WERI-Rb-1 (cell line): ENCODE measurements at regions not wholly inside any gene's neighbourhood (a gene's known extent, or its start where the extent isn't known, plus 50 kb on each side); places are given as distances from the start of the nearest gene placed in this dataset.
A peak's percentile ranks its signal among the peaks of the same experiment; 100 is the strongest.

Source experiments
- DNase-seq: peaks from one replicate; pipeline ENCODE4 v3.0.0-alpha.2; 2020
- H3K27ac ChIP-seq: fragments of 250-450 bp; sonication (Bioruptor Pico); 2 replicates; pipeline ENCODE4 v1.5.1; 2020; ENCODE audit warnings: mild to moderate bottlenecking, moderate library complexity
- H3K27me3 ChIP-seq: fragments of 250-450 bp; sonication (Bioruptor Pico); 2 replicates; pipeline ENCODE4 v1.5.1; 2021; ENCODE audit warnings: mild to moderate bottlenecking, low read depth, moderate library complexity; ENCODE audit not compliant: insufficient read depth, severe bottlenecking
- H3K36me3 ChIP-seq: fragments of 250-450 bp; sonication (Bioruptor Pico); 2 replicates; pipeline ENCODE4 v1.5.1; 2020; ENCODE audit warnings: mild to moderate bottlenecking, moderate library complexity
- H3K4me3 ChIP-seq: 2 replicates; pipeline ENCODE4 v1.5.1; 2011; ENCODE audit warnings: low read depth, mild to moderate bottlenecking, control low read depth, low read length
- H3K9me3 ChIP-seq: fragments of 250-450 bp; sonication (Bioruptor Pico); 2 replicates; pipeline ENCODE4 v1.5.1; 2021; ENCODE audit warnings: mild to moderate bottlenecking, moderate library complexity; ENCODE audit not compliant: severe bottlenecking
- CTCF ChIP-seq: IDR thresholded peaks from 2 replicates; pipeline ENCODE4 v1.5.1; 2011; ENCODE audit warnings: low read depth, mild to moderate bottlenecking, control low read depth, inconsistent platforms, low read length

DNA sequence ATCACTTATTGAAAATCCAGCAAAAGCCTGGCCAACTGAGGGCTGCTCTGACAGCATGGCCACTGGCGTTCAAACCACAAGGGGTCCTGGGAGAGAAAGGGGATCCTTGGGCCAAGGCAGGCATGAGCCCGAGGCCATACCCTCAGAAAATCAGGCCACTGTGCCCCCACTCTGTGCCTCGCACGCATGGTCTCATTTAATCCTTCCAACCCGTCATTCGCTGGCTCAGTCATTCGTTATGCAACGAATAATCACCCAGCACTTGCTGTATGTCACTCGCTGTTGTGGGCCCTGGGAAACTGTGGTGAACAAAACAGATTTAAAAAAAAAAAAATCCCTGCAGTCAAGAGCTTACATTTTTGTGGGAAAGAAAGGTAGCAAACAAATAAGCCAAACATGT lies 112.7 kb downstream of the BCOR start:
- no peak for TF ChIP-seq CTCF
- peaks cover 6% of the 10 kb centered on the region for H3K27me3 ChIP-seq
- no peak for DNase-seq

GRCh38 chrX:39985551-39985950 lies 112.2 kb downstream of the BCOR start:
- Histone ChIP-seq H3K27me3 (peaks cover 7% of the 10 kb centered on the region), H3K4me3 (no peak overlapping the region), H3K27ac (no peak overlapping the region), H3K9me3 (no peaks in the 10 kb centered on the region), H3K36me3 (no peaks in the 10 kb centered on the region)
- no peak for TF ChIP-seq CTCF
- DNase-seq, result no peak

More for the DNA sequence above, 112.7 kb downstream of the BCOR start:
- no peaks in the 10 kb centered on the region for H3K9me3 ChIP-seq
- H3K4me3 ChIP-seq, result no peak overlapping the region
- H3K36me3 ChIP-seq, result no peaks in the 10 kb centered on the region
- peak overlapping the region; percentile 52 for H3K27ac ChIP-seq

- TF ChIP-seq CTCF, result no peak
- DNase-seq, result no peak
- Histone ChIP-seq H3K4me3 (no peak overlapping the region), H3K9me3 (no peaks in the 10 kb centered on the region), H3K36me3 (no peaks in the 10 kb centered on the region), H3K27ac (no peak overlapping the region), H3K27me3 (peaks cover 14% of the 10 kb centered on the region)
Measured at GRCh38 chrX:39988496-39988895, 109.3 kb downstream of the BCOR start.

DNA sequence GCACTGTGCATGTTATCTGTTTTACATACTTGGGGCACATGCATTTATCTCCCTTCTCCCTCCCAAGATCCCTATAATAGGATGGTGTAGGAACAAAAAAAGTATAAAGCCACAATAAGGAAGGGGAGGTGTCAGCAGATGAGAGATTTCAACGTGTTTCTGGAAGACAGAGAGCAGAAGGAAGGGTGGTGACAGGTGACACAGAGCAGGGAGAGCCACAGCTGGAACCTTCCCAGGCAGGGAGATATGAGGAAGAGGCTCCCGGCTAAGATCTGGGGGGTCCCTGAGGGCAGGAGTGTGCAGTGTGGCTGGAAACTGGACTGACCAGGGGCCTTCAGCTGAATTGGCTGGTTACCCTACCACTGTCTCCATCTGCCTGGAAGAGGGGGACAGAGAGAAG lies 107.4 kb downstream of the BCOR start:
- H3K4me3 ChIP-seq, result no peak overlapping the region
- H3K36me3 ChIP-seq, result no peaks in the 10 kb centered on the region
- no peak for DNase-seq
- no peak overlapping the region for H3K27ac ChIP-seq
- no peaks in the 10 kb centered on the region for H3K9me3 ChIP-seq
- H3K27me3 ChIP-seq, result peaks cover 22% of the 10 kb centered on the region
- no peak for TF ChIP-seq CTCF

GRCh38 chrX:39992300-39992699 lies 105.5 kb downstream of the BCOR start:
- Histone ChIP-seq H3K27ac (no peak overlapping the region), H3K27me3 (peaks cover 29% of the 10 kb centered on the region), H3K9me3 (no peaks in the 10 kb centered on the region), H3K36me3 (no peaks in the 10 kb centered on the region), H3K4me3 (no peak overlapping the region)
- no peak for DNase-seq
- no peak for TF ChIP-seq CTCF

DNA sequence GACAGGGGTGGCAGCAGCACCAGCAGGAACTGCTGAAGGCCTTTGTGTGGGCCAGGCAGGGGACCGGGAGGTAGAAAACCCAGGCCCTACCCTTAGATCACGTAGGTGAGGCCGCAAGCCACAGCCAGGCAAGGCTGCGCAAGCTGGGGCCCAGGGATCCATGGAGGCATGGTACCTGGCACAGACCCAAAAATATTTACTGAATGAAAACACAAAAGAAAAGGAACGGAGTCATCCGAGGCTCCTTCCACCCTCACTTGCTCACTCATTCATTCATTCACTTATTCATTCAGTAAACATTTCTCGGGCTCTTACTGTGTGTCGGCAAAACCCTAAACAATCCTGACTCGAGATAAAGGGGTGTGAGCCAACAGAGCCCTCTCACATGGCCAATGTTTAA lies 102.3 kb downstream of the BCOR start:
- no peak for TF ChIP-seq CTCF

More for the DNA sequence above, 102.3 kb downstream of the BCOR start:
- Histone ChIP-seq H3K4me3 (no peak overlapping the region), H3K9me3 (no peaks in the 10 kb centered on the region), H3K27me3 (peaks cover 26% of the 10 kb centered on the region), H3K36me3 (no peaks in the 10 kb centered on the region), H3K27ac (no peak overlapping the region)
- no peak for DNase-seq
